ENCODE measurements at regions not wholly inside any gene's neighbourhood (a gene's known extent, or its start where the extent isn't known, plus 50 kb on each side); places are given as distances from the start of the nearest gene placed in this dataset.

DNA sequence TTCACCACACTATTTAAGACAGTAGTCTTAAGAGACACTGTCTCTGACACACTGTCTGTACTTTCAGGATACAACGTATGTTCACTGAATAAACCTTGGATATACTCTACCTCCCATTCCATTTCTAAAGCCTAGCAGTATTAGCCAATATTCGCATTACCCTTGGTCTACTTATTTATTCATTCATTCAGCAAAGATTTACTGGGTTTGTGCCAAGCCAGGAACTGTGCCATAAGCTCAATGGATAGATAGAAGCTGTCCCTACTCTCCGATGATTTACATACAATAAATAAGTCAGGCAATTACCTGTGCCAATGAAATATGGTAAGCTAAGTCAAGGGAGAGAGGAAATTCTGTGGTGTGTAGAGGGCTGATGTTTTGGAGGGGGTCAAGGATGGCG lies 195.2 kb upstream of the RAB4A start:
- no peak for DNase-seq
- Histone ChIP-seq H3K27ac (no peak overlapping the region), H3K4me3 (ENCODE audit: low read depth, low read length) (no peak overlapping the region), H3K9me3 (ENCODE audit: severe bottlenecking) (no peaks in the 10 kb centered on the region), H3K27me3 (ENCODE audit: insufficient read depth, low read depth, severe bottlenecking) (no peaks in the 10 kb centered on the region), H3K36me3 (no peaks in the 10 kb centered on the region)
- no peak for TF ChIP-seq CTCF (IDR thresholded peaks at IDR 0.05; ENCODE audit: low read depth, low read length)

GRCh38 chr1:229076195-229076594 lies 194.7 kb upstream of the RAB4A start:
- no peak overlapping the region for H3K27ac ChIP-seq
- H3K36me3 ChIP-seq, result no peaks in the 10 kb centered on the region
- no peaks in the 10 kb centered on the region for H3K27me3 ChIP-seq (ENCODE audit: insufficient read depth, low read depth, severe bottlenecking)
- DNase-seq, result no peak
- no peak overlapping the region for H3K4me3 ChIP-seq (ENCODE audit: low read depth, low read length)
- no peaks in the 10 kb centered on the region for H3K9me3 ChIP-seq (ENCODE audit: severe bottlenecking)
- no peak for TF ChIP-seq CTCF (IDR thresholded peaks at IDR 0.05; ENCODE audit: low read depth, low read length)

DNA sequence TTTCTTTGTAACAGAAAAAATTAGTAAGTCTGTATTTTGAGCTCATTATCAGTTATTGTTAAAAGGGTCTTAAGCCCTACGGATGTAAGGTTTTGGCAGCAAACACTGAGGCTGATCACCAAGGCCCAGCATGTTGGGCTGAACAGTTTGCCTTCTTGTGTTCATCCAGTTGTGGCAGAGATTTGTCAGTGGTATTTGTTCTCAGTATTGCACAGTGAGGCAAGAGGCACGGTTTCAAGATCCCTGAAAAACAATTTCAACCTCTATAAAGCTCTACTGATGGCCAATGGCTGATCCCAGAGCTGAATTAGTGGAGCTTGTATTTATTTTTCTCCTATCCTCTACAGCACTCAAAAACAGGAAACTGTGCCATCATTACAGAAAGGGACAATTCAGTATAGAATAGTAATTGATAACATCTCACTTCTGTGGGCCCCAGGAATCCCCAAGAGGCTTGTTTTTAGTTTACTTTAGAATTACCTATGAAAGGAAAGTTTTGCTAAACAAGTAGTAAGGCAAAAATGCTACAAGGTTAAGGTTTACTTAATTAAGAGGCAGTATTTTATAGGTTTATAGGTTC lies 191.8 kb upstream of the RAB4A start:
- Histone ChIP-seq H3K27me3 (ENCODE audit: insufficient read depth, low read depth, severe bottlenecking) (no peaks in the 10 kb centered on the region), H3K4me3 (ENCODE audit: low read depth, low read length) (no peak overlapping the region), H3K9me3 (ENCODE audit: severe bottlenecking) (no peaks in the 10 kb centered on the region), H3K27ac (no peak overlapping the region), H3K36me3 (no peaks in the 10 kb centered on the region)
- DNase-seq, result no peak
- no peak for TF ChIP-seq CTCF (IDR thresholded peaks at IDR 0.05; ENCODE audit: low read depth, low read length)

DNA sequence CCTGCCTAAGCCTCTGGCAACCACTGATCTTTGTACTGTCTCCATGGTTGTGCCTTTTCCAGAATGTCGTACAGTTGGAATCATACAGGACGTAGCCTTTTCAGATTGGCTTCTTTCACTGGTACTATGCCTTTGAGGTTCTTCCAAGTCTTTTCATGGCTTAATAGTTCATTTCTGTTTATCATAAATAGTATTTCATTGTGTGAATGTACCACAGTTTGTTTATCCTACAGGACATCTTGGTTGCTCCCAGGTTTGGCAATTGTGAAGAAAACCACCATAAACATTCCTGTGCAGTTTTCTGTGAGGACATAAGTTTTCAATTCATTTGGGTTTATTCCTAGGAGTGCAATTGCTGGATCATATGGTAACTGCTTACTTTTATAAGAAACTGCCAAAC lies 190.6 kb upstream of the RAB4A start:
- H3K27me3 ChIP-seq (ENCODE audit: insufficient read depth, low read depth, severe bottlenecking), result no peaks in the 10 kb centered on the region
- no peak overlapping the region for H3K27ac ChIP-seq
- no peaks in the 10 kb centered on the region for H3K9me3 ChIP-seq (ENCODE audit: severe bottlenecking)
- no peak for DNase-seq
- no peak for TF ChIP-seq CTCF (IDR thresholded peaks at IDR 0.05; ENCODE audit: low read depth, low read length)
- H3K36me3 ChIP-seq, result no peaks in the 10 kb centered on the region
- no peak overlapping the region for H3K4me3 ChIP-seq (ENCODE audit: low read depth, low read length)

GRCh38 chr1:229085291-229085690 lies 185.6 kb upstream of the RAB4A start:
- Histone ChIP-seq H3K27me3 (ENCODE audit: insufficient read depth, low read depth, severe bottlenecking) (no peaks in the 10 kb centered on the region), H3K9me3 (ENCODE audit: severe bottlenecking) (no peaks in the 10 kb centered on the region), H3K27ac (no peak overlapping the region), H3K4me3 (ENCODE audit: low read depth, low read length) (no peak overlapping the region), H3K36me3 (no peaks in the 10 kb centered on the region)
- no peak for TF ChIP-seq CTCF (IDR thresholded peaks at IDR 0.05; ENCODE audit: low read depth, low read length)
- no peak for DNase-seq

- no peak overlapping the region for H3K27ac ChIP-seq
- no peak for TF ChIP-seq CTCF (IDR thresholded peaks at IDR 0.05; ENCODE audit: low read depth, low read length)
- no peaks in the 10 kb centered on the region for H3K27me3 ChIP-seq (ENCODE audit: insufficient read depth, low read depth, severe bottlenecking)
- no peaks in the 10 kb centered on the region for H3K36me3 ChIP-seq
- no peaks in the 10 kb centered on the region for H3K9me3 ChIP-seq (ENCODE audit: severe bottlenecking)
- no peak overlapping the region for H3K4me3 ChIP-seq (ENCODE audit: low read depth, low read length)
- no peak for DNase-seq
These were observed 184.8 kb upstream of the RAB4A start for GRCh38 chr1:229086091-229086490.
